ENCODE measurements at regions not wholly inside any gene's neighbourhood (a gene's known extent, or its start where the extent isn't known, plus 50 kb on each side); places are given as distances from the start of the nearest gene placed in this dataset.
"Not testable (repeated sequence)": the region's sequence is repeated elsewhere in the genome, so short reads cannot be mapped to it uniquely, and the experiment has no call there.

- ATAC-seq (replicated peaks), result no peak
- H3K4me3 Mint-ChIP-seq, result no peak overlapping the region
- no peak for DNase-seq
- H3K9me3 Mint-ChIP-seq, result peaks cover 0 to 3% of the 10 kb centered on the region in 2 donors
- H3K27me3 Mint-ChIP-seq, result no peaks in the 10 kb centered on the region
- no peak overlapping the region for H3K27ac Mint-ChIP-seq
- peaks cover 6 to 7% of the 10 kb centered on the region in 2 donors for H3K4me1 Mint-ChIP-seq
- H3K36me3 Mint-ChIP-seq, result no peaks in the 10 kb centered on the region
Observed at GRCh38 chr7:24432677-24433076, 140.6 kb upstream of the PALS2 start.

- DNase-seq (no peak), ATAC-seq (replicated peaks) (peak in 1 of 2 donors; percentile 42)
- peaks cover 0 to 5% of the 10 kb centered on the region in 2 donors for H3K27me3 Mint-ChIP-seq
- H3K36me3 Mint-ChIP-seq, result no peaks in the 10 kb centered on the region
- H3K4me3 Mint-ChIP-seq, result no peak overlapping the region
- H3K4me1 Mint-ChIP-seq, result peaks cover 6 to 7% of the 10 kb centered on the region in 2 donors
- H3K9me3 Mint-ChIP-seq, result peaks cover 0 to 3% of the 10 kb centered on the region in 2 donors
- H3K27ac Mint-ChIP-seq, result no peak overlapping the region
Observed at GRCh38 chr7:24434972-24435371, 138.3 kb upstream of the PALS2 start.

GRCh38 chr7:24436131-24436920 is 136.9 kb upstream of the PALS2 start:
- Mint-ChIP-seq H3K27ac (no peak overlapping the region), H3K4me3 (no peak overlapping the region), H3K36me3 (no peaks in the 10 kb centered on the region), H3K27me3 (peaks cover 0 to 5% of the 10 kb centered on the region in 2 donors), H3K4me1 (peaks cover 6 to 12% of the 10 kb centered on the region in 2 donors), H3K9me3 (peaks cover 0 to 3% of the 10 kb centered on the region in 2 donors)
- ATAC-seq (replicated peaks) (no peak), DNase-seq (no peak)

GRCh38 chr7:24438232-24438631 is 135.0 kb upstream of the PALS2 start:
- peaks cover 0 to 5% of the 10 kb centered on the region in 2 donors for H3K27me3 Mint-ChIP-seq

GRCh38 chr7:24439104-24439503 is 134.1 kb upstream of the PALS2 start:
- not testable (repeated sequence) for H3K9me3 Mint-ChIP-seq; H3K27ac Mint-ChIP-seq; H3K4me3 Mint-ChIP-seq; ATAC-seq (replicated peaks); DNase-seq; H3K27me3 Mint-ChIP-seq; H3K36me3 Mint-ChIP-seq
- H3K4me1 Mint-ChIP-seq, result peaks cover 17 to 29% of the 10 kb centered on the region in 2 donors

More at GRCh38 chr7:24438232-24438631, 135.0 kb upstream of the PALS2 start:
- H3K9me3 Mint-ChIP-seq, result peaks cover 0 to 3% of the 10 kb centered on the region in 2 donors
- H3K4me3 Mint-ChIP-seq, result no peak overlapping the region
- DNase-seq (no peak), ATAC-seq (replicated peaks) (no peak)
- peaks cover 16 to 27% of the 10 kb centered on the region in 2 donors for H3K4me1 Mint-ChIP-seq
- H3K27ac Mint-ChIP-seq, result no peak overlapping the region
- H3K36me3 Mint-ChIP-seq, result no peaks in the 10 kb centered on the region

- Mint-ChIP-seq H3K9me3 (peaks cover 0 to 2% of the 10 kb centered on the region in 2 donors), H3K36me3 (no peaks in the 10 kb centered on the region), H3K27me3 (peaks cover 0 to 5% of the 10 kb centered on the region in 2 donors), H3K4me1 (peaks cover 11 to 22% of the 10 kb centered on the region in 2 donors), H3K4me3 (no peak overlapping the region), H3K27ac (no peak overlapping the region)
- peak in 1 of 2 donors; percentile 34 for ATAC-seq (replicated peaks)
- no peak for DNase-seq
Observed at GRCh38 chr7:24440892-24441291, 132.4 kb upstream of the PALS2 start.

GRCh38 chr7:24441314-24442027 is 131.8 kb upstream of the PALS2 start:
- Mint-ChIP-seq H3K27ac (no peak overlapping the region), H3K4me1 (peaks cover 11 to 22% of the 10 kb centered on the region in 2 donors), H3K27me3 (peaks cover 0 to 5% of the 10 kb centered on the region in 2 donors), H3K36me3 (no peaks in the 10 kb centered on the region), H3K9me3 (no peaks in the 10 kb centered on the region), H3K4me3 (no peak overlapping the region)
- ATAC-seq (replicated peaks) (no peak), DNase-seq (no peak)

- ATAC-seq (replicated peaks) (no peak), DNase-seq (no peak)
- Mint-ChIP-seq H3K27ac (peak overlapping the region; percentile 21), H3K4me3 (no peak overlapping the region), H3K36me3 (no peaks in the 10 kb centered on the region), H3K4me1 (peaks cover 11 to 22% of the 10 kb centered on the region in 2 donors), H3K9me3 (no peaks in the 10 kb centered on the region), H3K27me3 (peaks cover 0 to 5% of the 10 kb centered on the region in 2 donors)
Observed at GRCh38 chr7:24442170-24442777, 131.0 kb upstream of the PALS2 start.

- Mint-ChIP-seq H3K27me3 (peaks cover 0 to 4% of the 10 kb centered on the region in 2 donors), H3K27ac (no peak overlapping the region), H3K4me3 (no peak overlapping the region), H3K9me3 (no peaks in the 10 kb centered on the region), H3K4me1 (peaks cover 11 to 22% of the 10 kb centered on the region in 2 donors), H3K36me3 (no peaks in the 10 kb centered on the region)
- DNase-seq, result no peak
- no peak for ATAC-seq (replicated peaks)
Observed at GRCh38 chr7:24444666-24445440, 128.4 kb upstream of the PALS2 start.

- Mint-ChIP-seq H3K36me3 (no peaks in the 10 kb centered on the region), H3K27ac (no peak overlapping the region)
Observed at GRCh38 chr7:24448038-24448437, 125.2 kb upstream of the PALS2 start.

GRCh38 chr7:24449416-24449815 is 123.8 kb upstream of the PALS2 start:
- not testable (repeated sequence) for H3K4me3 Mint-ChIP-seq; H3K27ac Mint-ChIP-seq; H3K9me3 Mint-ChIP-seq; H3K36me3 Mint-ChIP-seq; DNase-seq; H3K4me1 Mint-ChIP-seq; ATAC-seq (replicated peaks)
- H3K27me3 Mint-ChIP-seq, result peaks cover 0 to 16% of the 10 kb centered on the region in 2 donors

More at GRCh38 chr7:24448038-24448437, 125.2 kb upstream of the PALS2 start:
- no peak overlapping the region for H3K4me3 Mint-ChIP-seq
- no peak for ATAC-seq (replicated peaks)
- H3K27me3 Mint-ChIP-seq, result peaks cover 0 to 16% of the 10 kb centered on the region in 2 donors
- no peaks in the 10 kb centered on the region for H3K9me3 Mint-ChIP-seq
- DNase-seq, result no peak
- H3K4me1 Mint-ChIP-seq, result peaks cover 2 to 4% of the 10 kb centered on the region in 2 donors

GRCh38 chr7:24455813-24456525 is 117.3 kb upstream of the PALS2 start:
- peaks cover 5 to 8% of the 10 kb centered on the region in 2 donors for H3K4me1 Mint-ChIP-seq
- H3K4me3 Mint-ChIP-seq, result no peak overlapping the region
- H3K27me3 Mint-ChIP-seq, result peaks cover 13 to 16% of the 10 kb centered on the region in 2 donors

GRCh38 chr7:24456526-24457218 is 116.6 kb upstream of the PALS2 start:
- H3K4me3 Mint-ChIP-seq, result no peak overlapping the region

More at GRCh38 chr7:24455813-24456525, 117.3 kb upstream of the PALS2 start:
- H3K9me3 Mint-ChIP-seq, result no peaks in the 10 kb centered on the region
- ATAC-seq (replicated peaks) (peak in 1 of 2 donors; percentile 51), DNase-seq (no peak)
- H3K36me3 Mint-ChIP-seq, result no peaks in the 10 kb centered on the region
- no peak overlapping the region for H3K27ac Mint-ChIP-seq

More at GRCh38 chr7:24456526-24457218, 116.6 kb upstream of the PALS2 start:
- no peak for ATAC-seq (replicated peaks)
- H3K27ac Mint-ChIP-seq, result no peak overlapping the region
- no peaks in the 10 kb centered on the region for H3K36me3 Mint-ChIP-seq
- peaks cover 12 to 13% of the 10 kb centered on the region in 2 donors for H3K27me3 Mint-ChIP-seq
- DNase-seq, result no peak
- H3K9me3 Mint-ChIP-seq, result no peaks in the 10 kb centered on the region
- H3K4me1 Mint-ChIP-seq, result peaks cover 5 to 8% of the 10 kb centered on the region in 2 donors

All from stimulated activated naive B cell treated with anti-CD40 and anti-IgM and Interleukin-4, amounts not matched to agents 10 μg/mL and 1 μg/mL and 100 μg/mL, for 72 hours (primary cell).